ENCODE measurements at regions not wholly inside any gene's neighbourhood (a gene's known extent, or its start where the extent isn't known, plus 50 kb on each side); places are given as distances from the start of the nearest gene placed in this dataset.

DNA sequence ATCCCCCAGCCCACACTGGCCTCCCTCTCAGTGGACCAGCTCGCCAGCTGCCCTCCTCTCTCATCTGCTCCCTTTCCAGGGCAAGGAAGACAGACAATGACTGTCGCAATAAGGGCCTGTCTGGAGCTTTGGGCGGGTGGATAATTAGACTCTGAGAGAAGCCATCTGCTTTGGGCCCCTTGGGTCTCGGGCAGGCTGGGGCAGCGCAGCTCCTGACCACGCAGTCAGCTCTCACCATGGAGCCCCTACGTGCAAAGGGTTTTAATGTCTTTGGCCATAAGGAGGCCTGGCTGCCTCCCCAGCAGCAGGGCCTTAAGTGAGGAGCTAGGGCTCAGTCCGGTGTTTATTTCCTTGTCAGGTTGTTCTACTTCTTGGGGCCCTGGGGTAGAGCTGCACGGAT is 153.9 kb downstream of the CHST1 start:
- DNase-seq: no peak
- no peak overlapping the region for H3K27ac ChIP-seq (ENCODE audit: low read length)
- H3K27me3 ChIP-seq (ENCODE audit: control insufficient read depth, insufficient read depth, low read length): no peaks in the 10 kb centered on the region
- no peak overlapping the region for H3K27ac Mint-ChIP-seq
- H3K36me3 ChIP-seq (ENCODE audit: control insufficient read depth, insufficient read depth, low read length): no peaks in the 10 kb centered on the region
- TF ChIP-seq, protein P1, sequence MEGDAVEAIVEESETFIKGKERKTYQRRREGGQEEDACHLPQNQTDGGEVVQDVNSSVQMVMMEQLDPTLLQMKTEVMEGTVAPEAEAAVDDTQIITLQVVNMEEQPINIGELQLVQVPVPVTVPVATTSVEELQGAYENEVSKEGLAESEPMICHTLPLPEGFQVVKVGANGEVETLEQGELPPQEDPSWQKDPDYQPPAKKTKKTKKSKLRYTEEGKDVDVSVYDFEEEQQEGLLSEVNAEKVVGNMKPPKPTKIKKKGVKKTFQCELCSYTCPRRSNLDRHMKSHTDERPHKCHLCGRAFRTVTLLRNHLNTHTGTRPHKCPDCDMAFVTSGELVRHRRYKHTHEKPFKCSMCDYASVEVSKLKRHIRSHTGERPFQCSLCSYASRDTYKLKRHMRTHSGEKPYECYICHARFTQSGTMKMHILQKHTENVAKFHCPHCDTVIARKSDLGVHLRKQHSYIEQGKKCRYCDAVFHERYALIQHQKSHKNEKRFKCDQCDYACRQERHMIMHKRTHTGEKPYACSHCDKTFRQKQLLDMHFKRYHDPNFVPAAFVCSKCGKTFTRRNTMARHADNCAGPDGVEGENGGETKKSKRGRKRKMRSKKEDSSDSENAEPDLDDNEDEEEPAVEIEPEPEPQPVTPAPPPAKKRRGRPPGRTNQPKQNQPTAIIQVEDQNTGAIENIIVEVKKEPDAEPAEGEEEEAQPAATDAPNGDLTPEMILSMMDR (IDR thresholded peaks at IDR 0.05): no peak
- no peak overlapping the region for H3K4me3 ChIP-seq (ENCODE audit: low read length)
- H3K9me3 ChIP-seq (ENCODE audit: control insufficient read depth, insufficient read depth, low read length): no peaks in the 10 kb centered on the region
- 90% methylated on average over 9 of the region's 9 CpGs for WGBS (ENCODE audit: insufficient coverage)
- H3K4me3 Mint-ChIP-seq: no peak overlapping the region
- peaks cover 7 to 10% of the 10 kb centered on the region in 2 donors for H3K27me3 Mint-ChIP-seq (ENCODE audit: low read depth in 2 of 2)
- intact Hi-C loops (cut with micrococcal nuclease): no loop called here
- H3K4me1 Mint-ChIP-seq: no peaks in the 10 kb centered on the region
- no peaks in the 10 kb centered on the region for H3K36me3 Mint-ChIP-seq
- ATAC-seq: no peak
- no peaks in the 10 kb centered on the region for H3K9me3 Mint-ChIP-seq
- no peaks in the 10 kb centered on the region for H3K4me1 ChIP-seq (ENCODE audit: control insufficient read depth, insufficient read depth, low read length)

DNA sequence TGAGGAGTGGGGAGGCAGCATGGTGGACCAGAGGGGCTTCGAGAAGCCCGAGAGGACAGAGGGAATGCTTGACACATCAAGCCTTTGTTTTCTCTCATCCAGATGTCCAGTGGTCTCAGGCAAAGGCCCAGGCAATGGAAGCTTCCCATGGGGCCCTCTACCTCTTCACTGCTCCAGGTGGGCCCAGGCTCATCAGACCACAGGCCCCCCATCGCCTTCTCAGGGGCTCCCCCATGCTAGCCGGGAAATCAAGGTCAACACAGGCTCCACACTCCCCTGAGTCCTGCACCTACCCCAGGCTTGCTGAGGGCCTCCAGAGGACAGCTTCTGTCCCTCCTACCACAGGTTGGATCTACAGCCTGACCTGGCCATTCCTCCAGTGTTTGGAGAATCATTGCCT is 157.5 kb downstream of the CHST1 start:
- intact Hi-C loops (cut with micrococcal nuclease): no loop called here
- no peak overlapping the region for H3K27ac ChIP-seq (ENCODE audit: low read length)
- no peak for ATAC-seq

DNA sequence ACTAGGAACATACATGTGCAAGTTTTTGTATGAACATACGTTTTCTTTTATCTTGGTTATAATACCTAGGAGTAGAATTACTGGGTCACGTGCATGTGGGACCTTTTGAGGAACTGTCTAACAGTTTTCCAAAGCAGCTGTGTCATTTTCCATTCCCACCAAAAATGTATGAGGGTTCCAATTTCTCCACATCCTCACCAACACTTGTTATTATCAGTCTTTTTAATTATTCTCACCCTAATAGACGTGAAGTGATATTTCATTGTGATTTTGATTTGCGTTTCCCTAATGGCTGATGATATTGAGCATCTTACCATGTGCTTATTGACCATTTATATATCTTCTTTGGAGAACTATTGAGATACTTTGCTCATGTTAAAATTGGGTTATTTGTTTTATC is 162.1 kb downstream of the CHST1 start:
- peaks cover 13 to 19% of the 10 kb centered on the region in 2 donors for H3K27me3 Mint-ChIP-seq (ENCODE audit: low read depth in 2 of 2)
- H3K4me3 Mint-ChIP-seq: no peak overlapping the region
- no peaks in the 10 kb centered on the region for H3K36me3 Mint-ChIP-seq
- H3K36me3 ChIP-seq (ENCODE audit: control insufficient read depth, insufficient read depth, low read length): no peaks in the 10 kb centered on the region
- H3K9me3 ChIP-seq (ENCODE audit: control insufficient read depth, insufficient read depth, low read length): no peaks in the 10 kb centered on the region
- no peaks in the 10 kb centered on the region for H3K27me3 ChIP-seq (ENCODE audit: control insufficient read depth, insufficient read depth, low read length)
- peaks cover 2% of the 10 kb centered on the region in 2 donors for H3K9me3 Mint-ChIP-seq
- no peaks in the 10 kb centered on the region for H3K4me1 ChIP-seq (ENCODE audit: control insufficient read depth, insufficient read depth, low read length)
- ATAC-seq (no peak), DNase-seq (no peak)
- H3K4me1 Mint-ChIP-seq: no peaks in the 10 kb centered on the region
- intact Hi-C loops (cut with micrococcal nuclease): no loop called here
- TF ChIP-seq, protein P1 (IDR thresholded peaks at IDR 0.05): no peak
- WGBS (ENCODE audit: insufficient coverage): 83% methylated on average over 2 of the region's 4 CpGs
- no peak overlapping the region for H3K27ac Mint-ChIP-seq
- H3K27ac ChIP-seq (ENCODE audit: low read length): no peak overlapping the region
- H3K4me3 ChIP-seq (ENCODE audit: low read length): no peak overlapping the region

More for the DNA sequence above, 157.5 kb downstream of the CHST1 start:
- Histone ChIP-seq H3K4me3 (ENCODE audit: low read length) (no peak overlapping the region), H3K27me3 (ENCODE audit: control insufficient read depth, insufficient read depth, low read length) (no peaks in the 10 kb centered on the region), H3K36me3 (ENCODE audit: control insufficient read depth, insufficient read depth, low read length) (no peaks in the 10 kb centered on the region), H3K9me3 (ENCODE audit: control insufficient read depth, insufficient read depth, low read length) (no peaks in the 10 kb centered on the region), H3K4me1 (ENCODE audit: control insufficient read depth, insufficient read depth, low read length) (no peaks in the 10 kb centered on the region)
- Mint-ChIP-seq H3K27me3 (ENCODE audit: low read depth in 2 of 2) (peaks cover 9 to 22% of the 10 kb centered on the region in 2 donors), H3K27ac (no peak overlapping the region), H3K9me3 (peaks cover 1 to 2% of the 10 kb centered on the region in 2 donors), H3K4me1 (no peaks in the 10 kb centered on the region), H3K4me3 (no peak overlapping the region), H3K36me3 (no peaks in the 10 kb centered on the region)
- TF ChIP-seq, protein P1 (IDR thresholded peaks at IDR 0.05): no peak
- DNase-seq: no peak
- WGBS (ENCODE audit: insufficient coverage): 94% methylated on average over 4 of the region's 4 CpGs

DNA sequence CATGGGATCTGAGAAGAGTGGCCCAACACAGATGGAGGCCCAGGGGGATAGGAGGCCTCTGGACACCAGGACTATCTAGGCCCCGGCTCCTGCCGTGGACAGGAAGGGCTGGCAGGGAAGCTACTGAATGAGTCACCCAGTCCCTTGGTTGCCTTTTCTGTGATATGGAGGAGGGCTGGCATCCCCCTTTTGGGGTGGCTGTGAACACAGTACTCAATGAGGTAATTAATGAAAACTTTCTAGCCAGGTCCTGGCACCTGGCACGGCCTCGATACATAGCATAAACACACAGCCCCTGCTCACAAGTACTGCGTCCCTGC is 163.2 kb downstream of the CHST1 start:
- Histone ChIP-seq H3K4me3 (ENCODE audit: low read length) (no peak overlapping the region), H3K4me1 (ENCODE audit: control insufficient read depth, insufficient read depth, low read length) (no peaks in the 10 kb centered on the region), H3K36me3 (ENCODE audit: control insufficient read depth, insufficient read depth, low read length) (no peaks in the 10 kb centered on the region), H3K9me3 (ENCODE audit: control insufficient read depth, insufficient read depth, low read length) (no peaks in the 10 kb centered on the region), H3K27ac (ENCODE audit: low read length) (no peak overlapping the region), H3K27me3 (ENCODE audit: control insufficient read depth, insufficient read depth, low read length) (no peaks in the 10 kb centered on the region)
- ATAC-seq (no peak), DNase-seq (no peak)
- no peaks in the 10 kb centered on the region for H3K36me3 Mint-ChIP-seq
- H3K4me3 Mint-ChIP-seq: no peak overlapping the region
- H3K27me3 Mint-ChIP-seq (ENCODE audit: low read depth in 2 of 2): peaks cover 15 to 30% of the 10 kb centered on the region in 2 donors
- 81% methylated on average over 5 of the region's 5 CpGs for WGBS (ENCODE audit: insufficient coverage)
- H3K9me3 Mint-ChIP-seq: peaks cover 2 to 5% of the 10 kb centered on the region in 2 donors
- no peaks in the 10 kb centered on the region for H3K4me1 Mint-ChIP-seq
- TF ChIP-seq, protein P1 (IDR thresholded peaks at IDR 0.05): no peak
- intact Hi-C loops (cut with micrococcal nuclease): no loop called here
- H3K27ac Mint-ChIP-seq: no peak overlapping the region

Data from natural killer cell (primary cell).